ENCODE measurements at regions not wholly inside any gene's neighbourhood (a gene's known extent, or its start where the extent isn't known, plus 50 kb on each side); places are given as distances from the start of the nearest gene placed in this dataset.

- no peak for DNase-seq
Measured at GRCh38 chr2:19476327-19476726, 117.9 kb upstream of the OSR1 start.

GRCh38 chr2:19474128-19474527 is 115.7 kb upstream of the OSR1 start:
- DNase-seq = peak; percentile 61

GRCh38 chr2:19473350-19473749 is 114.9 kb upstream of the OSR1 start:
- no peak for DNase-seq

GRCh38 chr2:19472391-19472978 is 114.1 kb upstream of the OSR1 start:
- DNase-seq = no peak

- no peak for DNase-seq
Measured at GRCh38 chr2:19471491-19471890, 113.1 kb upstream of the OSR1 start.

GRCh38 chr2:19465978-19466377 is 107.6 kb upstream of the OSR1 start:
- no peak for DNase-seq

GRCh38 chr2:19462256-19462645 is 103.8 kb upstream of the OSR1 start:
- DNase-seq = no peak

- no peak for DNase-seq
Measured at GRCh38 chr2:19461504-19462255, 103.3 kb upstream of the OSR1 start.

- no peak for DNase-seq
Measured at GRCh38 chr2:19460761-19461160, 102.3 kb upstream of the OSR1 start.

- no peak for DNase-seq
Measured at GRCh38 chr2:19458427-19459003, 100.1 kb upstream of the OSR1 start.

- no peak for DNase-seq
Measured at GRCh38 chr2:19457809-19458208, 99.4 kb upstream of the OSR1 start.

GRCh38 chr2:19456705-19457309 is 98.4 kb upstream of the OSR1 start:
- DNase-seq = no peak

- DNase-seq = no peak
Measured at GRCh38 chr2:19454125-19454524, 95.7 kb upstream of the OSR1 start.

GRCh38 chr2:19442731-19443130 is 84.3 kb upstream of the OSR1 start:
- DNase-seq = no peak

GRCh38 chr2:19439081-19439480 is 80.7 kb upstream of the OSR1 start:
- no peak for DNase-seq

GRCh38 chr2:19435815-19436214 is 77.4 kb upstream of the OSR1 start:
- no peak for DNase-seq

- no peak for DNase-seq
Measured at GRCh38 chr2:19434413-19434812, 76.0 kb upstream of the OSR1 start.

GRCh38 chr2:19426941-19427340 is 68.5 kb upstream of the OSR1 start:
- DNase-seq = no peak

GRCh38 chr2:19426144-19426543 is 67.7 kb upstream of the OSR1 start:
- DNase-seq = no peak

- DNase-seq = no peak
Measured at GRCh38 chr2:19425419-19425818, 67.0 kb upstream of the OSR1 start.

GRCh38 chr2:19419211-19419880 is 60.9 kb upstream of the OSR1 start:
- no peak for DNase-seq

- DNase-seq = no peak
Measured at GRCh38 chr2:19416784-19417684, 58.6 kb upstream of the OSR1 start.

Data from CD4-positive, alpha-beta T cell treated with Interleukin-21 for 1 hour (primary cell).